ENCODE measurements at regions not wholly inside any gene's neighbourhood (a gene's known extent, or its start where the extent isn't known, plus 50 kb on each side); places are given as distances from the start of the nearest gene placed in this dataset.

GRCh38 chr3:76547674-76548073, 492.2 kb upstream of the ROBO2 start:
- H3K27ac ChIP-seq (ENCODE audit: low read depth, low read length) = no peak overlapping the region
- H3K4me1 ChIP-seq (ENCODE audit: control insufficient read depth, insufficient read depth, low read length, unreplicated experiment) = no peaks in the 10 kb centered on the region
- H3K4me3 ChIP-seq (ENCODE audit: low read depth, low read length) = no peak overlapping the region
- no peaks in the 10 kb centered on the region for H3K27me3 ChIP-seq (ENCODE audit: insufficient read depth, low read length)
- no peak overlapping the region for H2AFZ ChIP-seq (ENCODE audit: low read length, unreplicated experiment)
- no peaks in the 10 kb centered on the region for H3K79me2 ChIP-seq (ENCODE audit: control insufficient read depth, insufficient read depth, low read length, unreplicated experiment)
- H3K36me3 ChIP-seq (ENCODE audit: insufficient read depth, low read length) = no peaks in the 10 kb centered on the region

- H2AFZ ChIP-seq (ENCODE audit: low read length, unreplicated experiment) = no peak overlapping the region
- no peaks in the 10 kb centered on the region for H3K79me2 ChIP-seq (ENCODE audit: control insufficient read depth, insufficient read depth, low read length, unreplicated experiment)
- H3K4me1 ChIP-seq (ENCODE audit: control insufficient read depth, insufficient read depth, low read length, unreplicated experiment) = no peaks in the 10 kb centered on the region
- H3K36me3 ChIP-seq (ENCODE audit: insufficient read depth, low read length) = no peaks in the 10 kb centered on the region
- no peak overlapping the region for H3K27ac ChIP-seq (ENCODE audit: low read depth, low read length)
- no peak overlapping the region for H3K4me3 ChIP-seq (ENCODE audit: low read depth, low read length)
- no peaks in the 10 kb centered on the region for H3K27me3 ChIP-seq (ENCODE audit: insufficient read depth, low read length)
These were observed 489.2 kb upstream of the ROBO2 start for GRCh38 chr3:76550522-76551201.

GRCh38 chr3:76551739-76552138, 488.2 kb upstream of the ROBO2 start:
- no peaks in the 10 kb centered on the region for H3K36me3 ChIP-seq (ENCODE audit: insufficient read depth, low read length)
- no peaks in the 10 kb centered on the region for H3K4me1 ChIP-seq (ENCODE audit: control insufficient read depth, insufficient read depth, low read length, unreplicated experiment)
- H3K4me3 ChIP-seq (ENCODE audit: low read depth, low read length) = no peak overlapping the region
- H3K79me2 ChIP-seq (ENCODE audit: control insufficient read depth, insufficient read depth, low read length, unreplicated experiment) = no peaks in the 10 kb centered on the region
- H2AFZ ChIP-seq (ENCODE audit: low read length, unreplicated experiment) = no peak overlapping the region
- H3K27me3 ChIP-seq (ENCODE audit: insufficient read depth, low read length) = no peaks in the 10 kb centered on the region
- H3K27ac ChIP-seq (ENCODE audit: low read depth, low read length) = no peak overlapping the region

- Histone ChIP-seq H3K27me3 (ENCODE audit: insufficient read depth, low read length) (no peaks in the 10 kb centered on the region), H3K36me3 (ENCODE audit: insufficient read depth, low read length) (no peaks in the 10 kb centered on the region), H2AFZ (ENCODE audit: low read length, unreplicated experiment) (no peak overlapping the region), H3K4me1 (ENCODE audit: control insufficient read depth, insufficient read depth, low read length, unreplicated experiment) (no peaks in the 10 kb centered on the region), H3K27ac (ENCODE audit: low read depth, low read length) (no peak overlapping the region), H3K79me2 (ENCODE audit: control insufficient read depth, insufficient read depth, low read length, unreplicated experiment) (no peaks in the 10 kb centered on the region), H3K4me3 (ENCODE audit: low read depth, low read length) (no peak overlapping the region)
These were observed 487.2 kb upstream of the ROBO2 start for GRCh38 chr3:76552653-76553052.

- no peaks in the 10 kb centered on the region for H3K36me3 ChIP-seq (ENCODE audit: insufficient read depth, low read length)
- H2AFZ ChIP-seq (ENCODE audit: low read length, unreplicated experiment) = no peak overlapping the region
- H3K27ac ChIP-seq (ENCODE audit: low read depth, low read length) = no peak overlapping the region
- H3K79me2 ChIP-seq (ENCODE audit: control insufficient read depth, insufficient read depth, low read length, unreplicated experiment) = no peaks in the 10 kb centered on the region
- H3K27me3 ChIP-seq (ENCODE audit: insufficient read depth, low read length) = no peaks in the 10 kb centered on the region
- no peaks in the 10 kb centered on the region for H3K4me1 ChIP-seq (ENCODE audit: control insufficient read depth, insufficient read depth, low read length, unreplicated experiment)
- no peak overlapping the region for H3K4me3 ChIP-seq (ENCODE audit: low read depth, low read length)
These were observed 485.2 kb upstream of the ROBO2 start for GRCh38 chr3:76554707-76555106.

GRCh38 chr3:76561494-76562236, 478.2 kb upstream of the ROBO2 start:
- Histone ChIP-seq H3K4me1 (ENCODE audit: control insufficient read depth, insufficient read depth, low read length, unreplicated experiment) (no peaks in the 10 kb centered on the region), H3K4me3 (ENCODE audit: low read depth, low read length) (no peak overlapping the region), H3K27me3 (ENCODE audit: insufficient read depth, low read length) (no peaks in the 10 kb centered on the region), H3K79me2 (ENCODE audit: control insufficient read depth, insufficient read depth, low read length, unreplicated experiment) (no peaks in the 10 kb centered on the region), H3K36me3 (ENCODE audit: insufficient read depth, low read length) (no peaks in the 10 kb centered on the region), H3K27ac (ENCODE audit: low read depth, low read length) (no peak overlapping the region), H2AFZ (ENCODE audit: low read length, unreplicated experiment) (no peak overlapping the region)

GRCh38 chr3:76565496-76566210, 474.2 kb upstream of the ROBO2 start:
- no peak overlapping the region for H2AFZ ChIP-seq (ENCODE audit: low read length, unreplicated experiment)
- no peaks in the 10 kb centered on the region for H3K36me3 ChIP-seq (ENCODE audit: insufficient read depth, low read length)
- H3K27me3 ChIP-seq (ENCODE audit: insufficient read depth, low read length) = no peaks in the 10 kb centered on the region
- H3K4me3 ChIP-seq (ENCODE audit: low read depth, low read length) = no peak overlapping the region
- no peaks in the 10 kb centered on the region for H3K79me2 ChIP-seq (ENCODE audit: control insufficient read depth, insufficient read depth, low read length, unreplicated experiment)
- no peaks in the 10 kb centered on the region for H3K4me1 ChIP-seq (ENCODE audit: control insufficient read depth, insufficient read depth, low read length, unreplicated experiment)
- no peak overlapping the region for H3K27ac ChIP-seq (ENCODE audit: low read depth, low read length)

GRCh38 chr3:76566211-76566534, 473.7 kb upstream of the ROBO2 start:
- Histone ChIP-seq H3K27ac (ENCODE audit: low read depth, low read length) (no peak overlapping the region), H3K4me3 (ENCODE audit: low read depth, low read length) (no peak overlapping the region), H3K79me2 (ENCODE audit: control insufficient read depth, insufficient read depth, low read length, unreplicated experiment) (no peaks in the 10 kb centered on the region), H2AFZ (ENCODE audit: low read length, unreplicated experiment) (no peak overlapping the region), H3K4me1 (ENCODE audit: control insufficient read depth, insufficient read depth, low read length, unreplicated experiment) (no peaks in the 10 kb centered on the region), H3K36me3 (ENCODE audit: insufficient read depth, low read length) (no peaks in the 10 kb centered on the region), H3K27me3 (ENCODE audit: insufficient read depth, low read length) (no peaks in the 10 kb centered on the region)

GRCh38 chr3:76566904-76567303, 473.0 kb upstream of the ROBO2 start:
- no peaks in the 10 kb centered on the region for H3K79me2 ChIP-seq (ENCODE audit: control insufficient read depth, insufficient read depth, low read length, unreplicated experiment)
- no peaks in the 10 kb centered on the region for H3K27me3 ChIP-seq (ENCODE audit: insufficient read depth, low read length)
- no peaks in the 10 kb centered on the region for H3K36me3 ChIP-seq (ENCODE audit: insufficient read depth, low read length)
- no peak overlapping the region for H3K4me3 ChIP-seq (ENCODE audit: low read depth, low read length)
- no peak overlapping the region for H3K27ac ChIP-seq (ENCODE audit: low read depth, low read length)
- no peak overlapping the region for H2AFZ ChIP-seq (ENCODE audit: low read length, unreplicated experiment)
- H3K4me1 ChIP-seq (ENCODE audit: control insufficient read depth, insufficient read depth, low read length, unreplicated experiment) = no peaks in the 10 kb centered on the region

GRCh38 chr3:76570436-76571057, 469.4 kb upstream of the ROBO2 start:
- no peaks in the 10 kb centered on the region for H3K79me2 ChIP-seq (ENCODE audit: control insufficient read depth, insufficient read depth, low read length, unreplicated experiment)
- no peaks in the 10 kb centered on the region for H3K36me3 ChIP-seq (ENCODE audit: insufficient read depth, low read length)
- no peaks in the 10 kb centered on the region for H3K4me1 ChIP-seq (ENCODE audit: control insufficient read depth, insufficient read depth, low read length, unreplicated experiment)
- H3K27me3 ChIP-seq (ENCODE audit: insufficient read depth, low read length) = no peaks in the 10 kb centered on the region
- no peak overlapping the region for H3K27ac ChIP-seq (ENCODE audit: low read depth, low read length)
- no peak overlapping the region for H3K4me3 ChIP-seq (ENCODE audit: low read depth, low read length)
- H2AFZ ChIP-seq (ENCODE audit: low read length, unreplicated experiment) = no peak overlapping the region

Data from ACC112 (cell line).